ENCODE measurements at regions not wholly inside any gene's neighbourhood (a gene's known extent, or its start where the extent isn't known, plus 50 kb on each side); places are given as distances from the start of the nearest gene placed in this dataset.

DNA sequence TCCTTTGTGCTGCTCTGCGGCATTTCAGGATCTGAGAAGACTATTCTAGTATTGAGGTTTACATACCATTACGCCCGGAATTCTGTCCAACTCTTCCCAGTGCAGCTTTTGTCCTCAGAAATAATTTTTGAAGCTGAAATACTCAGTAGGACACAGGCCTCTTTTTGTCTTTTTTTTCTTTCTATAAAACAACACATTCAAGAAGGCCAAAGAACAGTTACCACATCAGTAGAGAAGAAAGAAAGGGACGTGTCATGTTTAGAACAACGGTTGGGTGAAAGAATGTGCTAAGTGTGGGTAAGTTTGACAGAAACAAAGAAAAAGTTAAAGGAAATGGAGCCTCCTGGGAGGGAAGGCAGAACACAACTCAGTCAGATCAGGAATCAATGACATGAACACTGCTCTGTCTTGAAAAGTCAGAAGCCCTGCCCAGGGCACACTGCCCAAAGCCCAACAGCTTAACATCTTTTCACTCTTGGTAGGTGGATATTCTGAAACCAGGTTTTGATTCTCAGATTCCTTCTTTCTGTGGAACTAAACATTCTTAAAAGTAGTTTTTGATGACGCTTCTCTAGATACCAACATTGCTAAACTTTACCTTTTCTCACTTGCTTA is 198.6 kb upstream of the CWC22 start:
- TF ChIP-seq, protein P1, sequence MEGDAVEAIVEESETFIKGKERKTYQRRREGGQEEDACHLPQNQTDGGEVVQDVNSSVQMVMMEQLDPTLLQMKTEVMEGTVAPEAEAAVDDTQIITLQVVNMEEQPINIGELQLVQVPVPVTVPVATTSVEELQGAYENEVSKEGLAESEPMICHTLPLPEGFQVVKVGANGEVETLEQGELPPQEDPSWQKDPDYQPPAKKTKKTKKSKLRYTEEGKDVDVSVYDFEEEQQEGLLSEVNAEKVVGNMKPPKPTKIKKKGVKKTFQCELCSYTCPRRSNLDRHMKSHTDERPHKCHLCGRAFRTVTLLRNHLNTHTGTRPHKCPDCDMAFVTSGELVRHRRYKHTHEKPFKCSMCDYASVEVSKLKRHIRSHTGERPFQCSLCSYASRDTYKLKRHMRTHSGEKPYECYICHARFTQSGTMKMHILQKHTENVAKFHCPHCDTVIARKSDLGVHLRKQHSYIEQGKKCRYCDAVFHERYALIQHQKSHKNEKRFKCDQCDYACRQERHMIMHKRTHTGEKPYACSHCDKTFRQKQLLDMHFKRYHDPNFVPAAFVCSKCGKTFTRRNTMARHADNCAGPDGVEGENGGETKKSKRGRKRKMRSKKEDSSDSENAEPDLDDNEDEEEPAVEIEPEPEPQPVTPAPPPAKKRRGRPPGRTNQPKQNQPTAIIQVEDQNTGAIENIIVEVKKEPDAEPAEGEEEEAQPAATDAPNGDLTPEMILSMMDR (IDR thresholded peaks at IDR 0.05) = no peak
- TF ChIP-seq POLR2A (IDR thresholded peaks at IDR 0.05) = no peak
